ENCODE measurements at regions not wholly inside any gene's neighbourhood (a gene's known extent, or its start where the extent isn't known, plus 50 kb on each side); places are given as distances from the start of the nearest gene placed in this dataset.

DNA sequence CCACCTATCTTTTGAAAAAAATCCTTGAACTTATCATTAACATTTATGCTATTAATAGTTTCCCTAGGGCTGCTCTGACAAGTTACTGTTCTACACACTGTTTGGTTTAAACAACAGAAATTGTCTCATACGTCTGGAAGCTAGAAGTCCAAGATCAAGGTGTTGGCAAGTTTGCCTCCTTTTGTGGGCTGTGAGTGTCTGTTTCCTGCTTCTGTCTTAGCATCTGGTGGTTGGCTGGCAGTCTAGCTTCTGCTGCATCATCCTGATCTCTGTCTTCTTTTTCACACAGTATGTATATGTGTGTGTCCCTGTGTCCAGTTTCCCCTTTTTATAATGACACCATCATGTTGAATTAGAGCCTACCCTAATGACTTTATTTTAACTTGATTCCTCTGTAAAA, 154.8 kb downstream of the RPS12 start:
- TF ChIP-seq, protein P1, sequence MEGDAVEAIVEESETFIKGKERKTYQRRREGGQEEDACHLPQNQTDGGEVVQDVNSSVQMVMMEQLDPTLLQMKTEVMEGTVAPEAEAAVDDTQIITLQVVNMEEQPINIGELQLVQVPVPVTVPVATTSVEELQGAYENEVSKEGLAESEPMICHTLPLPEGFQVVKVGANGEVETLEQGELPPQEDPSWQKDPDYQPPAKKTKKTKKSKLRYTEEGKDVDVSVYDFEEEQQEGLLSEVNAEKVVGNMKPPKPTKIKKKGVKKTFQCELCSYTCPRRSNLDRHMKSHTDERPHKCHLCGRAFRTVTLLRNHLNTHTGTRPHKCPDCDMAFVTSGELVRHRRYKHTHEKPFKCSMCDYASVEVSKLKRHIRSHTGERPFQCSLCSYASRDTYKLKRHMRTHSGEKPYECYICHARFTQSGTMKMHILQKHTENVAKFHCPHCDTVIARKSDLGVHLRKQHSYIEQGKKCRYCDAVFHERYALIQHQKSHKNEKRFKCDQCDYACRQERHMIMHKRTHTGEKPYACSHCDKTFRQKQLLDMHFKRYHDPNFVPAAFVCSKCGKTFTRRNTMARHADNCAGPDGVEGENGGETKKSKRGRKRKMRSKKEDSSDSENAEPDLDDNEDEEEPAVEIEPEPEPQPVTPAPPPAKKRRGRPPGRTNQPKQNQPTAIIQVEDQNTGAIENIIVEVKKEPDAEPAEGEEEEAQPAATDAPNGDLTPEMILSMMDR (IDR thresholded peaks at IDR 0.05): no peak
- TF ChIP-seq POLR2AphosphoS5 (IDR thresholded peaks at IDR 0.05): no peak
